ENCODE measurements at regions not wholly inside any gene's neighbourhood (a gene's known extent, or its start where the extent isn't known, plus 50 kb on each side); places are given as distances from the start of the nearest gene placed in this dataset.

GRCh38 chr13:63110466-63110865 lies 1694.8 kb upstream of the PCDH20 start:
- Histone ChIP-seq H3K4ac (ENCODE audit: low read depth, low read length) (no peak overlapping the region), H3K79me2 (ENCODE audit: control insufficient read depth, insufficient read depth, low read length) (no peaks in the 10 kb centered on the region), H2BK120ac (ENCODE audit: low read depth, low read length) (no peak overlapping the region), H3K79me1 (ENCODE audit: low read length) (no peaks in the 10 kb centered on the region), H3K56ac (ENCODE audit: low read length) (no peak overlapping the region), H3K4me2 (ENCODE audit: low read length) (no peak overlapping the region), H2AK5ac (ENCODE audit: low read length) (no peak overlapping the region), H3K23ac (ENCODE audit: low read length) (no peak overlapping the region), H3K18ac (ENCODE audit: low read length) (no peak overlapping the region), H3K36me3 (ENCODE audit: control insufficient read depth, insufficient read depth, low read length) (no peaks in the 10 kb centered on the region), H3K4me3 (ENCODE audit: low read length) (no peak overlapping the region), H2BK5ac (ENCODE audit: low read length) (no peak overlapping the region), H3K4me1 (ENCODE audit: control insufficient read depth, low read depth, low read length) (no peaks in the 10 kb centered on the region), H2BK15ac (replicated peaks; ENCODE audit: low read depth) (no peak overlapping the region), H4K5ac (ENCODE audit: low read length) (no peak overlapping the region), H3K9ac (ENCODE audit: low read length) (no peak overlapping the region), H3K27me3 (ENCODE audit: insufficient read depth, low read length, poor library complexity) (no peaks in the 10 kb centered on the region), H4K8ac (ENCODE audit: low read depth, low read length) (no peak overlapping the region), H3K27ac (ENCODE audit: low read depth, low read length) (no peak overlapping the region)
- WGBS (ENCODE audit: extremely low coverage, insufficient coverage, low lambda C conversion rate), result no CpG with 5 or more reads among the region's 1 CpG
- DNase-seq, result no peak

GRCh38 chr13:63107179-63107943 lies 1691.7 kb upstream of the PCDH20 start:
- Histone ChIP-seq H2AK5ac (ENCODE audit: low read length) (no peak overlapping the region), H3K4me1 (ENCODE audit: control insufficient read depth, low read depth, low read length) (no peaks in the 10 kb centered on the region), H3K9ac (ENCODE audit: low read length) (no peak overlapping the region), H4K8ac (ENCODE audit: low read depth, low read length) (no peak overlapping the region), H3K4ac (ENCODE audit: low read depth, low read length) (no peak overlapping the region), H3K27me3 (ENCODE audit: insufficient read depth, low read length, poor library complexity) (no peaks in the 10 kb centered on the region), H3K23ac (ENCODE audit: low read length) (no peak overlapping the region), H3K79me1 (ENCODE audit: low read length) (no peaks in the 10 kb centered on the region), H3K56ac (ENCODE audit: low read length) (no peak overlapping the region), H2BK5ac (ENCODE audit: low read length) (no peak overlapping the region), H3K27ac (ENCODE audit: low read depth, low read length) (no peak overlapping the region), H3K36me3 (ENCODE audit: control insufficient read depth, insufficient read depth, low read length) (no peaks in the 10 kb centered on the region), H3K4me3 (ENCODE audit: low read length) (no peak overlapping the region), H3K79me2 (ENCODE audit: control insufficient read depth, insufficient read depth, low read length) (no peaks in the 10 kb centered on the region), H3K18ac (ENCODE audit: low read length) (no peak overlapping the region), H4K5ac (ENCODE audit: low read length) (no peak overlapping the region), H2BK15ac (replicated peaks; ENCODE audit: low read depth) (no peak overlapping the region), H2BK120ac (ENCODE audit: low read depth, low read length) (no peak overlapping the region), H3K4me2 (ENCODE audit: low read length) (no peak overlapping the region)
- no CpG with 5 or more reads among the region's 5 CpGs for WGBS (ENCODE audit: extremely low coverage, insufficient coverage, low lambda C conversion rate)
- DNase-seq, result no peak

- no peak overlapping the region for H3K23ac ChIP-seq (ENCODE audit: low read length)
- no peak overlapping the region for H3K4me2 ChIP-seq (ENCODE audit: low read length)
- H3K36me3 ChIP-seq (ENCODE audit: control insufficient read depth, insufficient read depth, low read length), result no peaks in the 10 kb centered on the region
- no peak overlapping the region for H4K5ac ChIP-seq (ENCODE audit: low read length)
- no peak overlapping the region for H3K27ac ChIP-seq (ENCODE audit: low read depth, low read length)
- H3K4ac ChIP-seq (ENCODE audit: low read depth, low read length), result no peak overlapping the region
- H2BK5ac ChIP-seq (ENCODE audit: low read length), result no peak overlapping the region
- H3K4me1 ChIP-seq (ENCODE audit: control insufficient read depth, low read depth, low read length), result no peaks in the 10 kb centered on the region
- H3K56ac ChIP-seq (ENCODE audit: low read length), result no peak overlapping the region
- no peaks in the 10 kb centered on the region for H3K27me3 ChIP-seq (ENCODE audit: insufficient read depth, low read length, poor library complexity)
- DNase-seq, result no peak
- no CpG with 5 or more reads among the region's 1 CpG for WGBS (ENCODE audit: extremely low coverage, insufficient coverage, low lambda C conversion rate)
- no peak overlapping the region for H2BK120ac ChIP-seq (ENCODE audit: low read depth, low read length)
- no peak overlapping the region for H2AK5ac ChIP-seq (ENCODE audit: low read length)
- no peak overlapping the region for H3K18ac ChIP-seq (ENCODE audit: low read length)
- H3K9ac ChIP-seq (ENCODE audit: low read length), result no peak overlapping the region
- H4K8ac ChIP-seq (ENCODE audit: low read depth, low read length), result no peak overlapping the region
- H3K79me1 ChIP-seq (ENCODE audit: low read length), result no peaks in the 10 kb centered on the region
- no peak overlapping the region for H3K4me3 ChIP-seq (ENCODE audit: low read length)
- H3K79me2 ChIP-seq (ENCODE audit: control insufficient read depth, insufficient read depth, low read length), result no peaks in the 10 kb centered on the region
- H2BK15ac ChIP-seq (replicated peaks; ENCODE audit: low read depth), result no peak overlapping the region
Measured at GRCh38 chr13:63094717-63095116, 1679.1 kb upstream of the PCDH20 start.

- no peaks in the 10 kb centered on the region for H3K4me1 ChIP-seq (ENCODE audit: control insufficient read depth, low read depth, low read length)
- H3K27me3 ChIP-seq (ENCODE audit: insufficient read depth, low read length, poor library complexity), result no peaks in the 10 kb centered on the region
- no peak overlapping the region for H2BK5ac ChIP-seq (ENCODE audit: low read length)
- no peak overlapping the region for H3K56ac ChIP-seq (ENCODE audit: low read length)
- no peak overlapping the region for H3K4me2 ChIP-seq (ENCODE audit: low read length)
- no peaks in the 10 kb centered on the region for H3K79me2 ChIP-seq (ENCODE audit: control insufficient read depth, insufficient read depth, low read length)
- H2BK120ac ChIP-seq (ENCODE audit: low read depth, low read length), result no peak overlapping the region
- DNase-seq, result no peak
- no peak overlapping the region for H4K8ac ChIP-seq (ENCODE audit: low read depth, low read length)
- no peaks in the 10 kb centered on the region for H3K36me3 ChIP-seq (ENCODE audit: control insufficient read depth, insufficient read depth, low read length)
- no peak overlapping the region for H4K5ac ChIP-seq (ENCODE audit: low read length)
- no peak overlapping the region for H3K4me3 ChIP-seq (ENCODE audit: low read length)
- no peak overlapping the region for H3K27ac ChIP-seq (ENCODE audit: low read depth, low read length)
- no peak overlapping the region for H3K4ac ChIP-seq (ENCODE audit: low read depth, low read length)
- H3K23ac ChIP-seq (ENCODE audit: low read length), result no peak overlapping the region
- no peak overlapping the region for H3K9ac ChIP-seq (ENCODE audit: low read length)
- H3K18ac ChIP-seq (ENCODE audit: low read length), result no peak overlapping the region
- H2AK5ac ChIP-seq (ENCODE audit: low read length), result no peak overlapping the region
- H2BK15ac ChIP-seq (replicated peaks; ENCODE audit: low read depth), result no peak overlapping the region
- H3K79me1 ChIP-seq (ENCODE audit: low read length), result no peaks in the 10 kb centered on the region
Measured at GRCh38 chr13:63093907-63094469, 1678.3 kb upstream of the PCDH20 start.

GRCh38 chr13:63092456-63092855 lies 1676.8 kb upstream of the PCDH20 start:
- H2BK15ac ChIP-seq (replicated peaks; ENCODE audit: low read depth), result no peak overlapping the region
- no peak overlapping the region for H3K4me2 ChIP-seq (ENCODE audit: low read length)
- no peak overlapping the region for H3K56ac ChIP-seq (ENCODE audit: low read length)
- H3K4me1 ChIP-seq (ENCODE audit: control insufficient read depth, low read depth, low read length), result no peaks in the 10 kb centered on the region
- no peak overlapping the region for H2AK5ac ChIP-seq (ENCODE audit: low read length)
- no peaks in the 10 kb centered on the region for H3K79me1 ChIP-seq (ENCODE audit: low read length)
- H3K27me3 ChIP-seq (ENCODE audit: insufficient read depth, low read length, poor library complexity), result no peaks in the 10 kb centered on the region
- no peak overlapping the region for H3K4ac ChIP-seq (ENCODE audit: low read depth, low read length)
- no peaks in the 10 kb centered on the region for H3K79me2 ChIP-seq (ENCODE audit: control insufficient read depth, insufficient read depth, low read length)
- no peak overlapping the region for H3K4me3 ChIP-seq (ENCODE audit: low read length)
- H4K5ac ChIP-seq (ENCODE audit: low read length), result no peak overlapping the region
- WGBS (ENCODE audit: extremely low coverage, insufficient coverage, low lambda C conversion rate), result no CpG with 5 or more reads among the region's 1 CpG
- H4K8ac ChIP-seq (ENCODE audit: low read depth, low read length), result no peak overlapping the region
- no peak overlapping the region for H3K23ac ChIP-seq (ENCODE audit: low read length)
- no peak overlapping the region for H2BK5ac ChIP-seq (ENCODE audit: low read length)
- no peaks in the 10 kb centered on the region for H3K36me3 ChIP-seq (ENCODE audit: control insufficient read depth, insufficient read depth, low read length)
- no peak overlapping the region for H3K18ac ChIP-seq (ENCODE audit: low read length)
- peak; percentile 22 for DNase-seq
- no peak overlapping the region for H2BK120ac ChIP-seq (ENCODE audit: low read depth, low read length)
- no peak overlapping the region for H3K27ac ChIP-seq (ENCODE audit: low read depth, low read length)
- H3K9ac ChIP-seq (ENCODE audit: low read length), result no peak overlapping the region

- Histone ChIP-seq H3K79me1 (ENCODE audit: low read length) (no peaks in the 10 kb centered on the region), H3K27ac (ENCODE audit: low read depth, low read length) (no peak overlapping the region), H3K18ac (ENCODE audit: low read length) (no peak overlapping the region), H3K4ac (ENCODE audit: low read depth, low read length) (no peak overlapping the region), H3K27me3 (ENCODE audit: insufficient read depth, low read length, poor library complexity) (no peaks in the 10 kb centered on the region), H4K5ac (ENCODE audit: low read length) (no peak overlapping the region), H3K4me3 (ENCODE audit: low read length) (no peak overlapping the region), H3K4me1 (ENCODE audit: control insufficient read depth, low read depth, low read length) (no peaks in the 10 kb centered on the region), H2AK5ac (ENCODE audit: low read length) (no peak overlapping the region), H3K4me2 (ENCODE audit: low read length) (no peak overlapping the region), H3K36me3 (ENCODE audit: control insufficient read depth, insufficient read depth, low read length) (no peaks in the 10 kb centered on the region), H2BK15ac (replicated peaks; ENCODE audit: low read depth) (no peak overlapping the region), H4K8ac (ENCODE audit: low read depth, low read length) (no peak overlapping the region), H2BK5ac (ENCODE audit: low read length) (no peak overlapping the region), H3K23ac (ENCODE audit: low read length) (no peak overlapping the region), H3K56ac (ENCODE audit: low read length) (no peak overlapping the region), H3K9ac (ENCODE audit: low read length) (no peak overlapping the region), H3K79me2 (ENCODE audit: control insufficient read depth, insufficient read depth, low read length) (no peaks in the 10 kb centered on the region), H2BK120ac (ENCODE audit: low read depth, low read length) (no peak overlapping the region)
- no CpG with 5 or more reads among the region's 1 CpG for WGBS (ENCODE audit: extremely low coverage, insufficient coverage, low lambda C conversion rate)
- DNase-seq, result no peak
Measured at GRCh38 chr13:63090524-63090923, 1674.9 kb upstream of the PCDH20 start.
